ENCODE measurements at regions not wholly inside any gene's neighbourhood (a gene's known extent, or its start where the extent isn't known, plus 50 kb on each side); places are given as distances from the start of the nearest gene placed in this dataset.

- no peaks in the 10 kb centered on the region for H3K79me1 ChIP-seq (ENCODE audit: low read depth, low read length)
- H2BK12ac ChIP-seq (ENCODE audit: low read depth, low read length): no peak overlapping the region
- no peak overlapping the region for H3K18ac ChIP-seq (ENCODE audit: extremely low read depth, low read length)
- no peak overlapping the region for H3K4me2 ChIP-seq (ENCODE audit: insufficient read depth in 1 of 2, low read depth in 2 of 2, low read length in 2 of 2)
- H3K4me3 ChIP-seq (ENCODE audit: extremely low read depth in 1 of 4, insufficient read depth in 2 of 4, low read depth in 3 of 4, low read length in 4 of 4): no peak overlapping the region
- no peak overlapping the region for H3K56ac ChIP-seq (replicated peaks; ENCODE audit: insufficient read length, low read depth, low read length)
- no peak for FAIRE-seq
- CTCF ChIA-PET (ENCODE audit: partially characterized antibody): interaction anchor here (0.6 to 2.0 kb wide), 7 partner anchors 11 to 135 kb away, joined by 3 to 7 read pairs (median 3); no protein-coding TSS in a partner anchor
- no peak overlapping the region for H4K5ac ChIP-seq (ENCODE audit: insufficient read length, low read depth, low read length)
- POLR2A ChIA-PET (ENCODE audit: partially characterized antibody): no interaction called here
- H3K14ac ChIP-seq (ENCODE audit: insufficient read length): no peak overlapping the region
- H3K27me3 ChIP-seq (replicated peaks in 1 of 4; ENCODE audit: control insufficient read depth in 3 of 4, extremely low read depth in 1 of 4, insufficient read depth in 3 of 4, low read length in 3 of 4): no peaks in the 10 kb centered on the region
- no peak for TF ChIP-seq NRF1 (IDR thresholded peaks at IDR 0.05; ENCODE audit: low read depth, low read length)
- no peak for TF ChIP-seq CBX8 (IDR thresholded peaks at IDR 0.05; ENCODE audit: borderline replicate concordance, low read depth, low read length)
- no peak for TF ChIP-seq TCF12 (IDR thresholded peaks at IDR 0.05; ENCODE audit: low read depth, low read length)
- no peak for TF ChIP-seq SP4 (IDR thresholded peaks at IDR 0.05; ENCODE audit: low read length)
- TF ChIP-seq BACH1 (IDR thresholded peaks at IDR 0.05; ENCODE audit: low read length): no peak
- TF ChIP-seq NANOG (IDR thresholded peaks at IDR 0.05; ENCODE audit: insufficient read depth, low read depth, low read length, poor library complexity, severe bottlenecking): no peak
- TF ChIP-seq HDAC6 (IDR thresholded peaks at IDR 0.05; ENCODE audit: low read depth, low read length): no peak
- no peak for TF ChIP-seq PHF8 (conservative IDR thresholded peaks at IDR 0.05; ENCODE audit: low read depth, low read length)
- TF ChIP-seq CHD2 (IDR thresholded peaks at IDR 0.05; ENCODE audit: low read length): no peak
- H3K9me3 ChIP-seq (ENCODE audit: insufficient read depth in 2 of 2, low read depth in 1 of 2, low read length in 1 of 2): no peaks in the 10 kb centered on the region
- no peaks in the 10 kb centered on the region for H4K20me1 ChIP-seq (replicated peaks in 1 of 2; ENCODE audit: control insufficient read depth in 1 of 2, insufficient read depth in 2 of 2, low read length in 2 of 2)
- H3K4me1 ChIP-seq (replicated peaks in 1 of 4; ENCODE audit: control insufficient read depth in 3 of 4, insufficient read depth in 4 of 4, low read length in 3 of 4): peaks cover 0 to 3% (median 0%) of the 10 kb centered on the region in 4 experiments; a peak in 2 of 7 replicates
- H2BK120ac ChIP-seq (replicated peaks; ENCODE audit: low read depth, low read length): no peak overlapping the region
- no peak overlapping the region for H2BK5ac ChIP-seq (ENCODE audit: low read depth, low read length)
- no peak overlapping the region for H4K8ac ChIP-seq (ENCODE audit: extremely low read depth, insufficient read depth, low read length)
- no peak overlapping the region for H3K4ac ChIP-seq (replicated peaks; ENCODE audit: insufficient read length, low read depth, low read length)
- DNase-seq (ENCODE audit: low read depth in 1 of 2, low spot score in 2 of 2): no peak
- H3K27ac ChIP-seq (ENCODE audit: low read depth, low read length): no peak overlapping the region
- H3K79me2 ChIP-seq (ENCODE audit: control insufficient read depth in 1 of 2, insufficient read depth in 2 of 2, low read length in 2 of 2): peaks cover 0 to 5% of the 10 kb centered on the region in 2 experiments; a peak in 1 of 4 replicates
- H3K23me2 ChIP-seq (ENCODE audit: low read depth, low read length): no peaks in the 10 kb centered on the region
- no peak overlapping the region for H4K91ac ChIP-seq (replicated peaks; ENCODE audit: insufficient read length, low read length)
- no peaks in the 10 kb centered on the region for H3K36me3 ChIP-seq (ENCODE audit: control insufficient read depth in 2 of 4, insufficient read depth in 4 of 4, low read length in 3 of 4)
- no peak overlapping the region for H2BK15ac ChIP-seq (ENCODE audit: low read length)
- H3K23ac ChIP-seq (ENCODE audit: insufficient read length): no peak overlapping the region
- no peak overlapping the region for H3K9ac ChIP-seq (replicated peaks in 1 of 4; ENCODE audit: extremely low read depth in 1 of 4, low read depth in 3 of 4, low read length in 3 of 4)
- no peak overlapping the region for H2BK20ac ChIP-seq (ENCODE audit: low read length)
- no peak overlapping the region for H2AK5ac ChIP-seq (ENCODE audit: low read depth, low read length)
- H2AFZ ChIP-seq (ENCODE audit: low read length): no peak overlapping the region
- WGBS, 2 experiments (ENCODE audit: extremely low coverage in 1 of 2, insufficient coverage in 1 of 2, insufficient read length in 1 of 2, insufficient replicate concordance in 2 of 2, low coverage in 1 of 2, low lambda C conversion rate in 2 of 2, missing lambda C conversion rate in 1 of 2): 94% methylated on average over 1 of the region's 1 CpG; no CpG with 5 or more reads in 1 of the 2 experiments
These were observed 508.0 kb downstream of the AACS start for GRCh38 chr12:125573271-125573670.
